ENCODE measurements at regions not wholly inside any gene's neighbourhood (a gene's known extent, or its start where the extent isn't known, plus 50 kb on each side); places are given as distances from the start of the nearest gene placed in this dataset.

GRCh38 chr17:13865650-13866049 lies 203.7 kb upstream of the COX10 start:
- TF ChIP-seq, protein P1, sequence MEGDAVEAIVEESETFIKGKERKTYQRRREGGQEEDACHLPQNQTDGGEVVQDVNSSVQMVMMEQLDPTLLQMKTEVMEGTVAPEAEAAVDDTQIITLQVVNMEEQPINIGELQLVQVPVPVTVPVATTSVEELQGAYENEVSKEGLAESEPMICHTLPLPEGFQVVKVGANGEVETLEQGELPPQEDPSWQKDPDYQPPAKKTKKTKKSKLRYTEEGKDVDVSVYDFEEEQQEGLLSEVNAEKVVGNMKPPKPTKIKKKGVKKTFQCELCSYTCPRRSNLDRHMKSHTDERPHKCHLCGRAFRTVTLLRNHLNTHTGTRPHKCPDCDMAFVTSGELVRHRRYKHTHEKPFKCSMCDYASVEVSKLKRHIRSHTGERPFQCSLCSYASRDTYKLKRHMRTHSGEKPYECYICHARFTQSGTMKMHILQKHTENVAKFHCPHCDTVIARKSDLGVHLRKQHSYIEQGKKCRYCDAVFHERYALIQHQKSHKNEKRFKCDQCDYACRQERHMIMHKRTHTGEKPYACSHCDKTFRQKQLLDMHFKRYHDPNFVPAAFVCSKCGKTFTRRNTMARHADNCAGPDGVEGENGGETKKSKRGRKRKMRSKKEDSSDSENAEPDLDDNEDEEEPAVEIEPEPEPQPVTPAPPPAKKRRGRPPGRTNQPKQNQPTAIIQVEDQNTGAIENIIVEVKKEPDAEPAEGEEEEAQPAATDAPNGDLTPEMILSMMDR (IDR thresholded peaks at IDR 0.05) = no peak
- no peak for TF ChIP-seq POLR2AphosphoS5 (IDR thresholded peaks at IDR 0.05; ENCODE audit: low read depth, low read length)
- no peak for TF ChIP-seq SIN3A (IDR thresholded peaks at IDR 0.05; ENCODE audit: borderline replicate concordance, insufficient read depth, low read depth, low read length)
- TF ChIP-seq TCF7L2 (IDR thresholded peaks at IDR 0.05; ENCODE audit: low read depth, low read length) = no peak
